H1 (cell line): ENCODE measurements at regions not wholly inside any gene's neighbourhood (a gene's known extent, or its start where the extent isn't known, plus 50 kb on each side); places are given as distances from the start of the nearest gene placed in this dataset.

Experiments used
- ASH2L ChIP-seq: fragments of 200-600, 300-600 bp; sonication (generic); IDR thresholded peaks from one replicate; pipeline ENCODE4 v1.7.1; 2017; ENCODE audit warnings: low read length
- KDM4A ChIP-seq: IDR thresholded peaks from one replicate; pipeline ENCODE4 v1.7.1; 2012; ENCODE audit warnings: low read depth, mild to moderate bottlenecking, moderate library complexity, low read length, inconsistent platforms; ENCODE audit not compliant: severe bottlenecking
- POLR2A ChIP-seq, 2 experiments: IDR thresholded peaks; 1 replicate in 1 of 2; 2 replicates in 1 of 2; pipeline ENCODE4 v1.6.1; 2011; ENCODE audit warnings: low read depth in 2 of 2, low read length in 2 of 2, mild to moderate bottlenecking in 2 of 2; ENCODE audit errors: control extremely low read depth in 1 of 2
- SIN3A ChIP-seq, 2 experiments: IDR thresholded peaks in 1 of 2; conservative IDR thresholded peaks in 1 of 2; 2 replicates each; pipeline ENCODE4 v1.6.1; 2011 to 2012; ENCODE audit warnings: low read length in 2 of 2, improper control_type of control experiment in 1 of 2, low read depth in 1 of 2, mild to moderate bottlenecking in 1 of 2

DNA sequence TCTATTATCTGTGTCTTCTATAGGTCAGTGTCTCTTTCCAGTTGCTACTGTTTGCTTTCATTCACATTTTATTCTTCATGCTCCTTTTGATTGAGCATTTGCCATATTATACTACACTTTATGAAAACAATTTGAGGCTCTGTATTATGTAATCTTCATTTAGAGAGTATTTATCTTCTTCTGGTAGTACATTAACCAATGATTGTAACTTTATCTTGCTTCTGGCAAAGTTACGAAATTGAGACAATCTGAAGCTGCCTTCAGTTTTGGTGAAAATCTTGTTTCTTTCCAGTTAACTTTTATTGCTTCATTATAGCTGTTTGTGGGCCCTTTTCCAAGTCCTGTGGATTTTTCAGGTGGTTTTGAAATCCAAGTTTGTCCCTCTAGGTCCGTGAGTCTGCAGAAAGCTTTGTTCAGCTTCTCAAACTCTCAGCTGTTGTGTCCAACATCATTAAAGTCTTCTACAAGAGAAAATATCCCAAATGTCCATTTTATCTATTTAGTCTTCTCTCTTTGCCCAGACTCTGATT lies 1255.4 kb upstream of the SPRY2 start (continued):
- TF ChIP-seq SIN3A (conservative IDR thresholded peaks at IDR 0.05 in 1 of 2, IDR thresholded peaks at IDR 0.05 in 1 of 2; ENCODE audit: low read depth in 1 of 2, low read length in 2 of 2), result no peak
- TF ChIP-seq ASH2L, result no peak
- no peak for TF ChIP-seq POLR2A (IDR thresholded peaks at IDR 0.05; ENCODE audit: control extremely low read depth in 1 of 2, low read depth in 2 of 2, low read length in 2 of 2)
- TF ChIP-seq KDM4A, result no peak
- TF ChIP-seq, all 59 proteins: peak for 0
